IMR-90 (cell line): ENCODE measurements at regions not wholly inside any gene's neighbourhood (a gene's known extent, or its start where the extent isn't known, plus 50 kb on each side); places are given as distances from the start of the nearest gene placed in this dataset.
A peak's percentile ranks its signal among the peaks of the same experiment; 100 is the strongest.

Source experiments
- ATAC-seq: fragments of 200-7000 bp; cut with Tn5 transposase; 2 replicates; pipeline ENCODE4 v1.9.1; 2020; ENCODE audit warnings: low read depth, mild to moderate bottlenecking, moderate library complexity
- BruUV-seq: library from RNA; stranded (reverse); fragments of 400-500 nt; replicated peaks from 2 replicates; lab custom pipeline; 2021; lab: Mats Ljungman, UMichigan
- CTCF ChIA-PET: fragments of 300-600 bp; formaldehyde crosslinking; extraction: SDS; loops from one replicate; lab custom pipeline; 2021; ENCODE audit warnings: antibody characterized with exemption; lab: Yijun Ruan, JAX
- POLR2A ChIA-PET: fragments of 300-600 bp; sonication (Branson Sonifier 250); formaldehyde crosslinking; loops from one replicate; lab custom pipeline; 2022; ENCODE audit warnings: antibody characterized with exemption; ENCODE audit not compliant: unreplicated experiment; lab: Charles Lee
- DNase-seq: peaks from one replicate; pipeline ENCODE4 v3.0.0; 2013
- H2AFZ ChIP-seq: replicated peaks from 2 replicates; pipeline ENCODE3; 2013; ENCODE audit warnings: low read length, mild to moderate bottlenecking; ENCODE audit not compliant: poor library complexity
- H2AK5ac ChIP-seq: 2 replicates; pipeline ENCODE4 v1.6.1; 2013; ENCODE audit warnings: low read depth, low read length, inconsistent platforms
- H2AK9ac ChIP-seq: replicated peaks from 2 replicates; pipeline ENCODE3; 2013; ENCODE audit warnings: mild to moderate bottlenecking, low read depth, low read length, moderate library complexity; ENCODE audit not compliant: poor library complexity
- H2BK120ac ChIP-seq: 2 replicates; pipeline ENCODE4 v1.6.1; 2013; ENCODE audit warnings: low read depth, low read length, inconsistent platforms
- H2BK15ac ChIP-seq: 3 replicates; pipeline ENCODE4 v1.6.1; 2013; ENCODE audit warnings: low read depth, low read length, inconsistent platforms
- H2BK20ac ChIP-seq: 2 replicates; pipeline ENCODE4 v1.6.1; 2013; ENCODE audit warnings: low read depth, mild to moderate bottlenecking, inconsistent platforms, low read length, moderate library complexity
- H2BK5ac ChIP-seq: 2 replicates; pipeline ENCODE4 v1.6.1; 2013; ENCODE audit warnings: mild to moderate bottlenecking, low read depth, low read length, inconsistent platforms; ENCODE audit not compliant: poor library complexity, severe bottlenecking
- H3K14ac ChIP-seq: replicated peaks from 2 replicates; pipeline ENCODE4 v1.6.1; 2013; ENCODE audit warnings: low read depth, low read length, inconsistent platforms
- H3K18ac ChIP-seq: 2 replicates; pipeline ENCODE4 v1.6.1; 2013; ENCODE audit warnings: low read depth, low read length, control low read depth
- H3K23ac ChIP-seq: 2 replicates; pipeline ENCODE4 v1.6.1; 2013; ENCODE audit warnings: low read depth, low read length, inconsistent platforms
- H3K27ac ChIP-seq: 2 replicates; pipeline ENCODE4 v1.5.1; 2013; ENCODE audit warnings: mild to moderate bottlenecking, control low read depth, low read length; ENCODE audit not compliant: insufficient read depth
- H3K27me3 ChIP-seq: 2 replicates; pipeline ENCODE4 v1.6.1; 2013; ENCODE audit warnings: low read length; ENCODE audit not compliant: control insufficient read depth, insufficient read depth
- H3K36me3 ChIP-seq: 2 replicates; pipeline ENCODE4 v1.6.1; 2013; ENCODE audit warnings: low read length, mixed read lengths; ENCODE audit not compliant: control insufficient read depth, insufficient read depth
- H3K4ac ChIP-seq: 2 replicates; pipeline ENCODE4 v1.6.1; 2013; ENCODE audit warnings: low read depth, low read length, inconsistent platforms
- H3K4me1 ChIP-seq: 2 replicates; pipeline ENCODE4 v1.6.1; 2013; ENCODE audit warnings: low read length, mixed read lengths; ENCODE audit not compliant: control insufficient read depth, insufficient read depth
- H3K4me2 ChIP-seq: 2 replicates; pipeline ENCODE4 v1.6.1; 2013; ENCODE audit warnings: low read depth, mild to moderate bottlenecking, control low read depth, low read length, moderate library complexity
- H3K4me3 ChIP-seq: 2 replicates; pipeline ENCODE4 v1.5.1; 2013; ENCODE audit warnings: low read depth, mild to moderate bottlenecking, control low read depth, low read length, moderate library complexity; ENCODE audit not compliant: insufficient read depth
- H3K56ac ChIP-seq: 2 replicates; pipeline ENCODE4 v1.6.1; 2013; ENCODE audit warnings: low read length, inconsistent platforms; ENCODE audit not compliant: insufficient read depth; ENCODE audit errors: extremely low read depth
- H3K79me1 ChIP-seq, 2 experiments: 2 replicates each; pipeline ENCODE4 v1.6.1; 2013; ENCODE audit warnings: low read length in 2 of 2, inconsistent platforms in 1 of 2, low read depth in 1 of 2
- H3K9ac ChIP-seq: 2 replicates; pipeline ENCODE4 v1.6.1; 2013; ENCODE audit warnings: low read depth, low read length, control low read depth
- H3K9me1 ChIP-seq: 2 replicates; pipeline ENCODE4 v1.6.1; 2013; ENCODE audit warnings: low read length, inconsistent platforms; ENCODE audit not compliant: insufficient read depth
- H3K9me3 ChIP-seq: 2 replicates; pipeline ENCODE4 v1.6.1; 2013; ENCODE audit warnings: low read length; ENCODE audit not compliant: control insufficient read depth, insufficient read depth
- H4K20me1 ChIP-seq: 2 replicates; pipeline ENCODE4 v1.6.1; 2013; ENCODE audit warnings: low read length, inconsistent platforms; ENCODE audit not compliant: insufficient read depth
- H4K5ac ChIP-seq: 2 replicates; pipeline ENCODE4 v1.6.1; 2013; ENCODE audit warnings: mild to moderate bottlenecking, low read depth, low read length, control low read depth
- H4K8ac ChIP-seq, 2 experiments: 2 replicates each; pipeline ENCODE4 v1.6.1; 2013; ENCODE audit warnings: low read depth in 2 of 2, low read length in 2 of 2, control low read depth in 1 of 2, inconsistent platforms in 1 of 2
- H4K91ac ChIP-seq: 2 replicates; pipeline ENCODE4 v1.6.1; 2013; ENCODE audit warnings: low read depth, low read length, inconsistent platforms; ENCODE audit not compliant: insufficient read depth
- BHLHE40 ChIP-seq: fragments of 150-350 bp; IDR thresholded peaks from 2 replicates; pipeline ENCODE4 v1.6.1; 2016; ENCODE audit warnings: mild to moderate bottlenecking, low read depth, low read length
- CEBPB ChIP-seq: IDR thresholded peaks from 2 replicates; pipeline ENCODE4 v1.6.1; 2012; ENCODE audit warnings: low read depth, low read length, improper control_type of control experiment
- CHD1 ChIP-seq: IDR thresholded peaks from 2 replicates; pipeline ENCODE4 v1.6.1; 2012; ENCODE audit warnings: low read depth, low read length, improper control_type of control experiment
- MAZ ChIP-seq: IDR thresholded peaks from 2 replicates; pipeline ENCODE4 v1.6.1; 2012; ENCODE audit warnings: low read depth, mild to moderate bottlenecking, low read length, improper control_type of control experiment, moderate library complexity, borderline replicate concordance
- RAD21 ChIP-seq: IDR thresholded peaks from 2 replicates; pipeline ENCODE4 v1.6.1; 2012; ENCODE audit warnings: low read length, improper control_type of control experiment
- RCOR1 ChIP-seq: IDR thresholded peaks from 2 replicates; pipeline ENCODE4 v1.6.1; 2012; ENCODE audit warnings: mild to moderate bottlenecking, low read length, improper control_type of control experiment; ENCODE audit not compliant: insufficient replicate concordance
- RFX5 ChIP-seq: IDR thresholded peaks from 2 replicates; pipeline ENCODE4 v1.8.0; 2012; ENCODE audit warnings: low read depth, mild to moderate bottlenecking, low read length, moderate library complexity
- SMC3 ChIP-seq: fragments of 150-350 bp; IDR thresholded peaks from 2 replicates; pipeline ENCODE4 v1.6.1; 2016; ENCODE audit warnings: low read depth, mild to moderate bottlenecking, antibody characterized with exemption, low read length, moderate library complexity
- dilution Hi-C: fragments of 300-500 bp; cut with HindIII; formaldehyde crosslinking; loops from one replicate; pipeline ENCODE4 v1.14.3; 2018; ENCODE audit warnings: low sequenced_read_pairs; ENCODE audit not compliant: unreplicated experiment
- in situ Hi-C: fragments of 300-500 bp; cut with MboI; formaldehyde crosslinking; loops from 3 replicates; pipeline ENCODE4 v1.14.3; 2019; ENCODE audit warnings: low sequenced_read_pairs, inconsistent platforms, mixed read lengths
- intact Hi-C: fragments of 100-400 bp; cut with micrococcal nuclease; formaldehyde crosslinking; loops from 2 replicates; pipeline ENCODE4 v1.10.0; 2022
- TF ChIP-seq, protein P1 (sequence below): fragments of 150-350 bp; IDR thresholded peaks from 2 replicates; pipeline ENCODE4 v1.6.1; 2016; ENCODE audit warnings: low read depth, mild to moderate bottlenecking, low read length, moderate library complexity, borderline replicate concordance

DNA sequence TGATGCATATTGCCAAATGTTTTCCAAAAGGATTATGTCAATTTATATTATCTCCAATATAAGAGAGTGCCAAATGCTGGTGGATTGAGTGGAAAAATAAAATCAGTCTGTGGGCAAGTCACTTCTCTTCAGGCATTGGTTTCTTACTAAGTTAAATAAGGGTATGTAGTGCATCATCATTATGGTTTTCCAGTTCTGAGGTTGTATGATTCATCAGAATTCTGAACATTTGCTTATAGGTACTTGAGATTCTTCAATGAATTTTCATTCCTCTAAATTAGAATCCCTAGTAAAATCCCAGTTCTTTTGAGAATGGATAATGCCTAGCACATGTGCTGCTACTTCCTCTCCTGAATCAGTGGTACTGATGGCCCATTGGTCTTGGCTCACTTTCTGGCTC lies 188.9 kb upstream of the OSR1 start:
- ChIA-PET CTCF (no interaction called here), POLR2A (no interaction called here)
- Histone ChIP-seq H2BK20ac (no peak overlapping the region), H3K79me1 (no peaks in the 10 kb centered on the region), H2AFZ (peak overlapping the region; percentile 19), H3K4me2 (no peak overlapping the region), H2BK5ac (no peak overlapping the region), H3K18ac (no peak overlapping the region), H4K91ac (no peak overlapping the region), H4K8ac (no peak overlapping the region), H2BK15ac (no peak overlapping the region), H3K14ac (no peak overlapping the region), H2AK9ac (no peak overlapping the region), H3K27me3 (peaks cover 11% of the 10 kb centered on the region), H3K56ac (no peak overlapping the region), H3K4me3 (no peak overlapping the region), H2AK5ac (no peak overlapping the region), H4K20me1 (no peaks in the 10 kb centered on the region), H2BK120ac (no peak overlapping the region), H3K4me1 (peaks cover 1% of the 10 kb centered on the region; the same call in 1 of the 2 replicates), H3K23ac (no peak overlapping the region), H3K9ac (no peak overlapping the region), H3K4ac (no peak overlapping the region), H3K36me3 (no peaks in the 10 kb centered on the region), H3K9me3 (no peaks in the 10 kb centered on the region), H3K27ac (no peak overlapping the region), H3K9me1 (no peaks in the 10 kb centered on the region), H4K5ac (no peak overlapping the region)
- no peak for ATAC-seq
- intact Hi-C loops (no loop called here), in situ Hi-C loops (no loop called here), dilution Hi-C loops (no loop called here)
- DNase-seq: peak; percentile 26
- TF ChIP-seq CHD1 (no peak), RFX5 (no peak), BHLHE40 (no peak), RAD21 (no peak), MAZ (no peak), CEBPB (no peak), RCOR1 (no peak), SMC3 (no peak)
- TF ChIP-seq, protein P1, sequence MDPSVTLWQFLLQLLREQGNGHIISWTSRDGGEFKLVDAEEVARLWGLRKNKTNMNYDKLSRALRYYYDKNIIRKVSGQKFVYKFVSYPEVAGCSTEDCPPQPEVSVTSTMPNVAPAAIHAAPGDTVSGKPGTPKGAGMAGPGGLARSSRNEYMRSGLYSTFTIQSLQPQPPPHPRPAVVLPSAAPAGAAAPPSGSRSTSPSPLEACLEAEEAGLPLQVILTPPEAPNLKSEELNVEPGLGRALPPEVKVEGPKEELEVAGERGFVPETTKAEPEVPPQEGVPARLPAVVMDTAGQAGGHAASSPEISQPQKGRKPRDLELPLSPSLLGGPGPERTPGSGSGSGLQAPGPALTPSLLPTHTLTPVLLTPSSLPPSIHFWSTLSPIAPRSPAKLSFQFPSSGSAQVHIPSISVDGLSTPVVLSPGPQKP: no peak
- no TSS peak for BruUV-seq
